Activated CD8-positive, alpha-beta T cell treated with anti-CD3 and anti-CD28 coated beads for 36 hours (primary cell): ENCODE measurements at regions not wholly inside any gene's neighbourhood (a gene's known extent, or its start where the extent isn't known, plus 50 kb on each side); places are given as distances from the start of the nearest gene placed in this dataset.

ENCODE experiments used
- ATAC-seq: fragments of 200-7000 bp; cut with Tn5 transposase; one replicate; pipeline ENCODE4 v1.10.0; 2021; ENCODE audit warnings: mild to moderate bottlenecking, moderate library complexity
- CTCF ChIA-PET: fragments of 350-600 bp; sonication (Branson Sonifier 250); formaldehyde crosslinking; loops from one replicate; lab custom pipeline; 2021; ENCODE audit warnings: antibody characterized with exemption; lab: Charles Lee
- POLR2A ChIA-PET: fragments of 350-600 bp; sonication (Branson Sonifier 250); formaldehyde crosslinking; loops from one replicate; lab custom pipeline; 2021; ENCODE audit warnings: antibody characterized with exemption; lab: Charles Lee
- DNase-seq: peaks from one replicate; pipeline ENCODE4 v3.0.0-alpha.2; 2020
- H3K27ac Mint-ChIP-seq: one replicate; pipeline ENCODE4 v1.8.0; 2021; ENCODE audit warnings: mild to moderate bottlenecking, mixed read lengths
- H3K27me3 Mint-ChIP-seq: one replicate; pipeline ENCODE4 v1.8.0; 2021; ENCODE audit warnings: mixed read lengths
- H3K36me3 Mint-ChIP-seq: one replicate; pipeline ENCODE4 v1.8.0; 2021; ENCODE audit warnings: low read depth, mixed read lengths
- H3K4me1 Mint-ChIP-seq: one replicate; pipeline ENCODE4 v1.8.0; 2021; ENCODE audit warnings: low read depth, mixed read lengths
- H3K4me3 Mint-ChIP-seq: one replicate; pipeline ENCODE4 v1.8.0; 2021; ENCODE audit warnings: mild to moderate bottlenecking, moderate library complexity, mixed read lengths
- H3K9me3 Mint-ChIP-seq: one replicate; pipeline ENCODE4 v1.8.0; 2021; ENCODE audit warnings: mixed read lengths
- intact Hi-C: fragments of 100-400 bp; cut with micrococcal nuclease; formaldehyde crosslinking; loops from one replicate; pipeline ENCODE4 v1.10.0; 2022
- TF ChIP-seq, protein P1 (sequence below): fragments of 200-600 bp; IDR thresholded peaks from one replicate; pipeline ENCODE4 v1.8.0; 2022; ENCODE audit warnings: antibody characterized with exemption, mild to moderate bottlenecking

DNA sequence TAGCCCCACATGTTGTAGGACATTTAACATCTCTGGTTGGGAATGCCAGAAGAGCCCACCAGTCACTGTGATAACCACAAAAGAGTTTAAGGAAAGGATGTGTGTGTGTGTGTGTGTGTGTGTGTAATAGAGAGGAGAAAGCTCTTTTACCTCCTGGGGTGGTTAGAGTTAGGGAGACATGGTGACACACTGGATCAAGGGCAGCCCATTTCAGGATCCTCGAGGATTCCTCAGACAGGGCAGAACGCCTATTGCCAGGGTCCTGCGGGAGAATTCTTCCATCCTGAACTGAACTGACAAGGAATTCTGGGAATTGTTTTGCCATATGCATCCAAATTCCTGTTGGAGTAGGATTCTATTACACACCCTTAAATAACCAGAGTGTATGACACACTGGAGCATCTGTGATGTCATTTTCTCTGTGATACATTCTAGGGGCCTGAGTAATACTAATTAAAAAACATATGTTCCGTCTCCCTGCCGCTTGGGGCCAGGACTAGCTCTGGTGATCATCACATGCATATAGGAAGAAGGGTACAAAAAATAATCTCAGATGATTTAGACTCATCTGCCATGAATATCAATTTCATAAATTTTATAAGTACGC lies 156.4 kb upstream of the MMADHC start:
- TF ChIP-seq, protein P1, sequence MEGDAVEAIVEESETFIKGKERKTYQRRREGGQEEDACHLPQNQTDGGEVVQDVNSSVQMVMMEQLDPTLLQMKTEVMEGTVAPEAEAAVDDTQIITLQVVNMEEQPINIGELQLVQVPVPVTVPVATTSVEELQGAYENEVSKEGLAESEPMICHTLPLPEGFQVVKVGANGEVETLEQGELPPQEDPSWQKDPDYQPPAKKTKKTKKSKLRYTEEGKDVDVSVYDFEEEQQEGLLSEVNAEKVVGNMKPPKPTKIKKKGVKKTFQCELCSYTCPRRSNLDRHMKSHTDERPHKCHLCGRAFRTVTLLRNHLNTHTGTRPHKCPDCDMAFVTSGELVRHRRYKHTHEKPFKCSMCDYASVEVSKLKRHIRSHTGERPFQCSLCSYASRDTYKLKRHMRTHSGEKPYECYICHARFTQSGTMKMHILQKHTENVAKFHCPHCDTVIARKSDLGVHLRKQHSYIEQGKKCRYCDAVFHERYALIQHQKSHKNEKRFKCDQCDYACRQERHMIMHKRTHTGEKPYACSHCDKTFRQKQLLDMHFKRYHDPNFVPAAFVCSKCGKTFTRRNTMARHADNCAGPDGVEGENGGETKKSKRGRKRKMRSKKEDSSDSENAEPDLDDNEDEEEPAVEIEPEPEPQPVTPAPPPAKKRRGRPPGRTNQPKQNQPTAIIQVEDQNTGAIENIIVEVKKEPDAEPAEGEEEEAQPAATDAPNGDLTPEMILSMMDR, result no peak
- DNase-seq (no peak), ATAC-seq (no peak)
- H3K27me3 Mint-ChIP-seq, result no peaks in the 10 kb centered on the region
- H3K4me3 Mint-ChIP-seq, result no peak overlapping the region
- ChIA-PET CTCF (no interaction called here), POLR2A (no interaction called here)
- H3K27ac Mint-ChIP-seq, result no peak overlapping the region
- H3K4me1 Mint-ChIP-seq, result no peaks in the 10 kb centered on the region
- intact Hi-C loops, result no loop called here
- H3K9me3 Mint-ChIP-seq, result no peaks in the 10 kb centered on the region
- H3K36me3 Mint-ChIP-seq, result no peaks in the 10 kb centered on the region

DNA sequence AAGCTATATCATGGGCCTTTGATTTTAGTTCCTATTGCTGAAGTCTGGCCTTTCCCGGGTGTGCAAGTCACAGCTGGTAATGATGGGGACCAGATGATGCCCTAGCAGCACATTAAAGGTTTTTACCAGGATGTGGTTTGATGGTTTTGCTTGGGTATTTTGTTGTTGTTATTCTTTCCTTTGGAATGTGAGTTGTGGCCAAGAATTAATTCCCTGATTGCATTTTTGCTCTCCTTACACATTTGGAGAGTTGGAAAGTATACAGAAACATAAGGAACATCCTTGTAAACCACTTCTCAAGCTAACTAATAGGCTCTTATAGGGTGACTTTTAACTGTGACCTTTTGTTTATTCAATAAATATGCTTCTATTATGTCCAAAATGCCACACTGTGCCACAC lies 154.1 kb upstream of the MMADHC start:
- ChIA-PET CTCF (interaction anchor here (0.6 kb wide), 1 partner anchor 620 kb away, joined by 4 read pairs; no protein-coding TSS in a partner anchor), POLR2A (interaction anchor here (1.3 kb wide), 1 partner anchor 11 kb away, joined by 3 read pairs; no protein-coding TSS in a partner anchor)
- H3K9me3 Mint-ChIP-seq, result no peaks in the 10 kb centered on the region
- intact Hi-C loops, result no loop called here
- TF ChIP-seq, protein P1, result no peak
- no peak overlapping the region for H3K4me3 Mint-ChIP-seq
- no peaks in the 10 kb centered on the region for H3K4me1 Mint-ChIP-seq
- peaks cover 2% of the 10 kb centered on the region for H3K27me3 Mint-ChIP-seq
- no peak for ATAC-seq
- no peak overlapping the region for H3K27ac Mint-ChIP-seq
- DNase-seq, result no peak
- no peaks in the 10 kb centered on the region for H3K36me3 Mint-ChIP-seq

DNA sequence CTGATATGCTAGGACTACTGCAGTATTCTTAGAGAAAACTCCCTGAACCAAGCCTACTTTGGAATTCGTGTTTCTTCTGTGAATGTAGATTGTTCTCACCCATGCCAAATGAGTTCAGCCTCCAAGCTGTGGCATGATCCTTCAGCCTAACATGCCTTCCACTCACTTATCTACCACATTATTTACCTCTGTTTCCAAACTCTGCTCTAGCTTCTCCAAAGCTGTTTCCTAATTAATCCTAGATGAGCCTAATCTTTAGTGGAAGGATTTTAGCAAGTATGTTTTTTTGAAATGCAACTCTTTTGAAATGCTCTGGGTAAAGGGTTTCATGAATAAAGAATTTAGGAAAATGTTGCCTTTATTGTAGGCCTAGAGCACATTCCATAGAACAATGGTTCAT lies 152.9 kb upstream of the MMADHC start:
- intact Hi-C loops, result no loop called here
- Mint-ChIP-seq H3K4me1 (no peaks in the 10 kb centered on the region), H3K27ac (no peak overlapping the region), H3K36me3 (no peaks in the 10 kb centered on the region), H3K27me3 (peaks cover 2% of the 10 kb centered on the region), H3K4me3 (no peak overlapping the region), H3K9me3 (no peaks in the 10 kb centered on the region)
- TF ChIP-seq, protein P1, result no peak
- DNase-seq (no peak), ATAC-seq (no peak)
- ChIA-PET CTCF (no interaction called here), POLR2A (interaction anchor here (1.3 kb wide), 1 partner anchor 10 kb away, joined by 3 read pairs; no protein-coding TSS in a partner anchor)

DNA sequence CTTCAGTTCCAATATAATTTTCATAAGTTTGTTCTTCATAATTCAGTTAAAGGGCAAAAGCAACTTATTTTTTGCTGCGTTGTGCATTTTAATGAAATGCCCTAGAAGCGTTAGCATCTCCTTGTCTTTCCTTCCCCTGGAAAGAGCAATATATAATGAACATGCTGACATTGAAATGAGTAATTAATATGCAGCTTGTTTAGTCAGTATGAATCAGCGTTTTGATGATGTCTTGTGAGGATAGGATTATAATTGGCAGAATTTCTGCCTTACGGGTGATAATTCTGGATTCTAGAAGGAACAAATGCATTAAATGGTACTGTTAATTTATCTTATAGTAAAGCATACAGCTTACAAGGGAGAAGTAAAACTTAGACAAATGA lies 152.3 kb upstream of the MMADHC start:
- ChIA-PET CTCF (no interaction called here), POLR2A (no interaction called here)
- H3K36me3 Mint-ChIP-seq, result no peaks in the 10 kb centered on the region
- peaks cover 2% of the 10 kb centered on the region for H3K27me3 Mint-ChIP-seq
- no peaks in the 10 kb centered on the region for H3K4me1 Mint-ChIP-seq
- TF ChIP-seq, protein P1, result no peak
- ATAC-seq (no peak), DNase-seq (no peak)
- intact Hi-C loops, result no loop called here
- no peaks in the 10 kb centered on the region for H3K9me3 Mint-ChIP-seq
- H3K27ac Mint-ChIP-seq, result no peak overlapping the region
- no peak overlapping the region for H3K4me3 Mint-ChIP-seq

DNA sequence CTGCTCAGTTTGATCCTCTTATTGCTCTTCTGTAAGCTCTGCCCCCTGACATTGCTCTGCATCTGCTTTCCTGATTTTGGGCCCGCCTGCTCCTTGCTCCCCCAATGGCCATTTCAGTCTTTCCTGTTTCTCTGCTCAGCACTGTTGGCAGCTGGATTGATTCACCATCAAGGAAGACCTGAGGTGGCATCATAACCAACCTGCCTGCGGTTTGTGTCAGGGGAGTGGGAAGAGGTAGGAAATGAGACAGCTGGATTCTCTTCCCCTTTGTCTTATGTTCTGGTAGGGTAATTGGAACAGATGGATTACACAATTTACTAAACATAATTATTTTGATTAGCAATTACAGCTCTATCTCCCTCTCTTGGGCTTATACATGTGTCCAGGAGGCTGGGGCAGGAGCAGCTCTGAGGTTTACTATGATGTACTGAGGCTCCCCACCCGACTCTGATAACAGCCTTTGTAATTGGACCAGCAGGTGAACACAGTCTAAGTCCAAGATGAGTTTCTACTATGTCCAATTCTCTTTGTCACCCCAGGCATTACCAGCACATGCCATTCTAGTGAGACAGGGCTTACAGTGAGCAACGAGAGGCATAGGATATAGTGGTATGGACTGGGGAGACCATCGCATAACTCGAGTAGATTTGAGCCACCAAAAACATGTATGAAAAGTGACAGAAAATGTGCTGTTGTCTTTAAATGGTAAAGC lies 151.8 kb upstream of the MMADHC start:
- TF ChIP-seq, protein P1, result no peak
- CTCF ChIA-PET, result interaction anchor here (0.6 kb wide), 1 partner anchor 42 kb away, joined by 3 read pairs; no protein-coding TSS in a partner anchor
- H3K27me3 Mint-ChIP-seq, result peaks cover 2% of the 10 kb centered on the region
- no peaks in the 10 kb centered on the region for H3K4me1 Mint-ChIP-seq
- H3K27ac Mint-ChIP-seq, result no peak overlapping the region
- H3K36me3 Mint-ChIP-seq, result no peaks in the 10 kb centered on the region
- POLR2A ChIA-PET, result no interaction called here
- H3K9me3 Mint-ChIP-seq, result no peaks in the 10 kb centered on the region
- no peak overlapping the region for H3K4me3 Mint-ChIP-seq
- ATAC-seq (no peak), DNase-seq (no peak)
- intact Hi-C loops, result no loop called here
